Gastroesophageal sphincter (tissue), 4 donors: ENCODE measurements at regions not wholly inside any gene's neighbourhood (a gene's known extent, or its start where the extent isn't known, plus 50 kb on each side); places are given as distances from the start of the nearest gene placed in this dataset.
"Not testable (repeated sequence)": the region's sequence is repeated elsewhere in the genome, so short reads cannot be mapped to it uniquely, and the experiment has no call there.

ENCODE experiments used
- ATAC-seq: fragments of 150-250 bp; one replicate; pipeline ENCODE4 v1.9.1; 2016; ENCODE audit warnings: mild to moderate bottlenecking, moderate library complexity
- H3K27ac ChIP-seq, 4 donors: fragments of 200-600 bp; sonication (generic) in 3 of 4; 1 replicate in 3 of 4; 2 replicates in 1 of 4; pipeline ENCODE4 v1.5.1; 2016 to 2019
- H3K27me3 ChIP-seq: fragments of 200-600 bp; sonication (generic); one replicate; pipeline ENCODE4 v1.5.1; 2019
- H3K36me3 ChIP-seq, 2 donors: fragments of 200-600 bp; sonication (generic); one replicate each; pipeline ENCODE4 v1.5.1; 2019; ENCODE audit warnings: control low read depth in 1 of 2
- H3K4me1 ChIP-seq, 3 donors: fragments of 200-600 bp; sonication (generic); 1 replicate in 2 of 3; 2 replicates in 1 of 3; pipeline ENCODE4 v1.5.1; 2016 to 2019; ENCODE audit warnings: control low read depth in 2 of 3
- H3K4me3 ChIP-seq, 2 donors: fragments of 200-600 bp; sonication (generic); one replicate each; pipeline ENCODE4 v1.5.1; 2019; ENCODE audit warnings: mild to moderate bottlenecking in 1 of 2, moderate library complexity in 1 of 2
- H3K9me3 ChIP-seq, 3 donors: fragments of 200-600 bp; sonication (generic); one replicate each; pipeline ENCODE4 v1.5.1; 2017 to 2019; ENCODE audit warnings: control low read depth in 2 of 3
- CTCF ChIP-seq, 4 experiments: fragments of 200-600 bp in 2 of 4; fragments of 450-650 bp in 2 of 4; sonication (generic) in 1 of 4; IDR thresholded peaks; one replicate each; pipeline ENCODE4 v1.5.1; 2017 to 2019; ENCODE audit warnings: antibody characterized with exemption in 4 of 4, mild to moderate bottlenecking in 2 of 4, moderate library complexity in 2 of 4
- EP300 ChIP-seq: sonication (generic); formaldehyde crosslinking; IDR thresholded peaks from one replicate; pipeline ENCODE4 v1.6.1; 2017; ENCODE audit warnings: antibody characterized with exemption, mild to moderate bottlenecking
- POLR2A ChIP-seq, 2 donors: fragments of 450-650 bp; IDR thresholded peaks; one replicate each; pipeline ENCODE4 v1.6.1; 2017; ENCODE audit warnings: antibody characterized with exemption in 2 of 2, mild to moderate bottlenecking in 2 of 2, moderate library complexity in 1 of 2
- POLR2AphosphoS5 ChIP-seq: sonication (generic); formaldehyde crosslinking; IDR thresholded peaks from one replicate; pipeline ENCODE4 v1.6.1; 2017; ENCODE audit warnings: antibody characterized with exemption
- WGBS, 2 donors: methylation state at CpG; one replicate each; pipeline ENCODE4 v1.1.5; 2018; ENCODE audit warnings: low coverage in 1 of 2; 5-methylcytosine and 5-hydroxymethylcytosine counted together

- Histone ChIP-seq H3K4me1 (no peaks in the 10 kb centered on the region), H3K9me3 (peaks cover 0 to 18% (median 0%) of the 10 kb centered on the region in 3 donors), H3K36me3 (no peaks in the 10 kb centered on the region), H3K27me3 (no peaks in the 10 kb centered on the region), H3K27ac (no peak overlapping the region), H3K4me3 (no peak overlapping the region)
- TF ChIP-seq EP300 (no peak), POLR2A (IDR thresholded peaks at IDR 0.05) (no peak), CTCF (IDR thresholded peaks at IDR 0.05) (no peak), POLR2AphosphoS5 (no peak)
- WGBS, 2 donors, result 0 to 11% methylated on average over 1 of the region's 1 CpG
- ATAC-seq, result no peak
Measured at GRCh38 chr14:21820631-21821030, 147.0 kb upstream of the OR4E1 start.

- not testable (repeated sequence) for H3K27ac ChIP-seq, H3K4me1 ChIP-seq, ATAC-seq, H3K36me3 ChIP-seq, H3K27me3 ChIP-seq, H3K4me3 ChIP-seq
- peaks cover 0 to 23% (median 0%) of the 10 kb centered on the region in 3 donors for H3K9me3 ChIP-seq
- 17% methylated on average over 1 of the region's 1 CpG; no CpG with 5 or more reads in 1 of the 2 donors for WGBS, 2 donors
Measured at GRCh38 chr14:21819891-21820290, 146.3 kb upstream of the OR4E1 start.

GRCh38 chr14:21817010-21817409 is 143.4 kb upstream of the OR4E1 start:
- H3K27me3 ChIP-seq, H3K27ac ChIP-seq, H3K36me3 ChIP-seq, ATAC-seq, H3K4me1 ChIP-seq, H3K4me3 ChIP-seq: not testable (repeated sequence)
- WGBS, 2 donors, result 90% methylated on average over 3 of the region's 3 CpGs; no CpG with 5 or more reads in 1 of the 2 donors
- H3K9me3 ChIP-seq, result peaks cover 0 to 28% (median 0%) of the 10 kb centered on the region in 3 donors

- no peak overlapping the region for H3K27ac ChIP-seq
- no peak for ATAC-seq
- H3K9me3 ChIP-seq, result no peaks in the 10 kb centered on the region
- H3K4me1 ChIP-seq, result no peaks in the 10 kb centered on the region
- TF ChIP-seq POLR2AphosphoS5, result no peak
- no peaks in the 10 kb centered on the region for H3K27me3 ChIP-seq
- WGBS, 2 donors, result 89% methylated on average over 7 of the region's 13 CpGs; no CpG with 5 or more reads in 1 of the 2 donors
- H3K36me3 ChIP-seq, result no peaks in the 10 kb centered on the region
- no peak overlapping the region for H3K4me3 ChIP-seq
Measured at GRCh38 chr14:21807975-21808374, 134.4 kb upstream of the OR4E1 start.

GRCh38 chr14:21804981-21805380 is 131.4 kb upstream of the OR4E1 start:
- 75 to 81% methylated on average over 1 to 2 of the region's 2 CpGs for WGBS, 2 donors
- no peaks in the 10 kb centered on the region for H3K9me3 ChIP-seq
- no peaks in the 10 kb centered on the region for H3K27me3 ChIP-seq

GRCh38 chr14:21802441-21802840 is 128.8 kb upstream of the OR4E1 start:
- WGBS, 2 donors, result 40 to 67% methylated on average over 1 of the region's 1 CpG
- H3K9me3 ChIP-seq, result no peaks in the 10 kb centered on the region
- no peak overlapping the region for H3K27ac ChIP-seq
- no peaks in the 10 kb centered on the region for H3K4me1 ChIP-seq
- no peaks in the 10 kb centered on the region for H3K36me3 ChIP-seq
- TF ChIP-seq POLR2A (IDR thresholded peaks at IDR 0.05) (no peak), POLR2AphosphoS5 (no peak), EP300 (no peak), CTCF (IDR thresholded peaks at IDR 0.05) (no peak)
- H3K27me3 ChIP-seq, result no peaks in the 10 kb centered on the region
- no peak for ATAC-seq
- no peak overlapping the region for H3K4me3 ChIP-seq

More at GRCh38 chr14:21804981-21805380, 131.4 kb upstream of the OR4E1 start:
- no peak overlapping the region for H3K4me3 ChIP-seq
- no peak overlapping the region for H3K27ac ChIP-seq
- no peak for ATAC-seq
- no peak for TF ChIP-seq CTCF (IDR thresholded peaks at IDR 0.05)
- no peak for TF ChIP-seq EP300
- TF ChIP-seq POLR2AphosphoS5, result no peak
- TF ChIP-seq POLR2A (IDR thresholded peaks at IDR 0.05), result no peak
- H3K4me1 ChIP-seq, result no peaks in the 10 kb centered on the region
- H3K36me3 ChIP-seq, result no peaks in the 10 kb centered on the region
